MM.1S (cell line): ENCODE measurements at regions not wholly inside any gene's neighbourhood (a gene's known extent, or its start where the extent isn't known, plus 50 kb on each side); places are given as distances from the start of the nearest gene placed in this dataset.

Experiments
- DNase-seq: peaks from one replicate; pipeline ENCODE4 v3.0.0-alpha.2; 2015
- H2AFZ ChIP-seq: fragments of 300-600 bp; sonication (generic); 2 replicates; pipeline ENCODE4 v1.6.0; 2016; ENCODE audit warnings: antibody characterized with exemption, low read length
- H3F3A ChIP-seq: fragments of 300-600 bp; sonication (generic); 2 replicates; pipeline ENCODE4 v1.6.1; 2016; ENCODE audit warnings: mild to moderate bottlenecking, antibody characterized with exemption, low read length, moderate library complexity, mixed read lengths; ENCODE audit not compliant: insufficient read depth
- H3K27ac ChIP-seq: fragments of 300-600 bp; sonication (generic); 2 replicates; pipeline ENCODE4 v1.5.1; 2016; ENCODE audit warnings: mild to moderate bottlenecking, low read length
- H3K27me3 ChIP-seq: fragments of 300-600 bp; sonication (generic); replicated peaks from 2 replicates; pipeline ENCODE4 v1.6.0; 2016; ENCODE audit warnings: low read length; ENCODE audit not compliant: insufficient read depth
- H3K36me3 ChIP-seq: fragments of 300-600 bp; sonication (generic); replicated peaks from 2 replicates; pipeline ENCODE4 v1.6.1; 2016; ENCODE audit warnings: mild to moderate bottlenecking, low read length, mixed read lengths; ENCODE audit not compliant: insufficient read depth
- H3K4me1 ChIP-seq: fragments of 300-600 bp; sonication (generic); 2 replicates; pipeline ENCODE4 v1.6.1; 2016; ENCODE audit warnings: low read length, mixed read lengths
- H3K4me2 ChIP-seq: fragments of 300-600 bp; sonication (generic); 2 replicates; pipeline ENCODE4 v1.6.0; 2016; ENCODE audit warnings: low read depth, low read length
- H3K4me3 ChIP-seq: fragments of 300-600 bp; sonication (generic); 2 replicates; pipeline ENCODE4 v1.5.1; 2016; ENCODE audit warnings: low read length, mixed read lengths
- H3K79me2 ChIP-seq: fragments of 300-600 bp; sonication (generic); 2 replicates; pipeline ENCODE4 v1.6.1; 2016; ENCODE audit warnings: mixed run types, low read length, mixed read lengths
- H3K9ac ChIP-seq: fragments of 300-600 bp; sonication (generic); 2 replicates; pipeline ENCODE4 v1.6.1; 2016; ENCODE audit warnings: low read length, mixed read lengths
- H3K9me2 ChIP-seq: fragments of 300-600 bp; sonication (generic); replicated peaks from 2 replicates; pipeline ENCODE4 v1.6.1; 2016; ENCODE audit warnings: mild to moderate bottlenecking, low read length, mixed read lengths; ENCODE audit not compliant: insufficient read depth
- H3K9me3 ChIP-seq: fragments of 300-600 bp; sonication (generic); replicated peaks from 2 replicates; pipeline ENCODE4 v1.6.1; 2016; ENCODE audit warnings: mild to moderate bottlenecking, low read length, mixed read lengths; ENCODE audit not compliant: insufficient read depth
- H4K20me1 ChIP-seq: fragments of 300-600 bp; sonication (generic); 2 replicates; pipeline ENCODE4 v1.6.1; 2016; ENCODE audit warnings: mild to moderate bottlenecking, low read length, moderate library complexity, mixed read lengths; ENCODE audit not compliant: insufficient read depth
- EZH2 ChIP-seq: fragments of 300-600 bp; sonication (generic); optimal IDR thresholded peaks from 2 replicates; pipeline ENCODE3; 2017; ENCODE audit warnings: low read depth, mild to moderate bottlenecking, antibody characterized with exemption, low read length, mixed read lengths
- EZH2phosphoT487 ChIP-seq: fragments of 300-600 bp; sonication (generic); IDR thresholded peaks from 2 replicates; pipeline ENCODE4 v1.6.1; 2018; ENCODE audit warnings: antibody characterized with exemption, low read length
- TF ChIP-seq, protein P1 (sequence below): fragments of 300-600 bp; sonication (generic); IDR thresholded peaks from 2 replicates; pipeline ENCODE4 v1.5.1; 2016; ENCODE audit warnings: antibody characterized with exemption, low read length, mixed read lengths

DNA sequence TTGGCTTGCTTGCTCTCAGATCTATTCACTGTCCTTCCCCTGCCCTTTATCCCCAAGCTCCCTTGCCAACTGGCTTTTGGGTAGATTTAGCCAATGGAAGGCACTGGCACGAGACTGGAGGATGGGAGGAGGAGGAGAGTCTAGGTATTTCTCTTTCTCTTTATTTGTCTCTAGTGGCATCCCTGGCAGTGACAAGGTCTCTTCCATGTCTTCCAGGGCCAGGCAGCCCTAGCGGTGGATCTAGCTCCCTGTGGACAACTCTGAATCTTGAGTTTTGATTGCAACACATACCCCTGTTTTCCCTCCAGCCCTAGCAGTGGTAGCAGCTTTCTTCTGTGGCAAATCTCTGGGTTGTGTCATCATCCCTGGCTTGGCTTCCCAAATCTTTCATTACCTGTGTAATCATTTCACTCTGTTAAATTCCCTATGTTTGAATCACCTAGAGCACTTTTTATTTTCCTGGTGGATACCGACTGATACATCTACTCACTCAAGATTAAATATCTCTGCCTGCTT lies 171.1 kb upstream of the IRX6 start:
- H3K4me3 ChIP-seq = no peak overlapping the region
- no peaks in the 10 kb centered on the region for H3K27me3 ChIP-seq
- no peak overlapping the region for H3K4me2 ChIP-seq
- DNase-seq = no peak
- no peaks in the 10 kb centered on the region for H3K79me2 ChIP-seq
- H3F3A ChIP-seq = no peaks in the 10 kb centered on the region
- H3K36me3 ChIP-seq = no peaks in the 10 kb centered on the region
- H4K20me1 ChIP-seq = no peaks in the 10 kb centered on the region
- H3K9ac ChIP-seq = no peak overlapping the region
- H2AFZ ChIP-seq = no peak overlapping the region
- no peaks in the 10 kb centered on the region for H3K9me3 ChIP-seq
- TF ChIP-seq EZH2 (no peak), EZH2phosphoT487 (no peak)
- TF ChIP-seq, protein P1, sequence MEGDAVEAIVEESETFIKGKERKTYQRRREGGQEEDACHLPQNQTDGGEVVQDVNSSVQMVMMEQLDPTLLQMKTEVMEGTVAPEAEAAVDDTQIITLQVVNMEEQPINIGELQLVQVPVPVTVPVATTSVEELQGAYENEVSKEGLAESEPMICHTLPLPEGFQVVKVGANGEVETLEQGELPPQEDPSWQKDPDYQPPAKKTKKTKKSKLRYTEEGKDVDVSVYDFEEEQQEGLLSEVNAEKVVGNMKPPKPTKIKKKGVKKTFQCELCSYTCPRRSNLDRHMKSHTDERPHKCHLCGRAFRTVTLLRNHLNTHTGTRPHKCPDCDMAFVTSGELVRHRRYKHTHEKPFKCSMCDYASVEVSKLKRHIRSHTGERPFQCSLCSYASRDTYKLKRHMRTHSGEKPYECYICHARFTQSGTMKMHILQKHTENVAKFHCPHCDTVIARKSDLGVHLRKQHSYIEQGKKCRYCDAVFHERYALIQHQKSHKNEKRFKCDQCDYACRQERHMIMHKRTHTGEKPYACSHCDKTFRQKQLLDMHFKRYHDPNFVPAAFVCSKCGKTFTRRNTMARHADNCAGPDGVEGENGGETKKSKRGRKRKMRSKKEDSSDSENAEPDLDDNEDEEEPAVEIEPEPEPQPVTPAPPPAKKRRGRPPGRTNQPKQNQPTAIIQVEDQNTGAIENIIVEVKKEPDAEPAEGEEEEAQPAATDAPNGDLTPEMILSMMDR = no peak
- no peak overlapping the region for H3K27ac ChIP-seq
- no peaks in the 10 kb centered on the region for H3K9me2 ChIP-seq
- no peaks in the 10 kb centered on the region for H3K4me1 ChIP-seq

GRCh38 chr16:55154262-55154661 lies 169.7 kb upstream of the IRX6 start:
- no peaks in the 10 kb centered on the region for H3F3A ChIP-seq
- no peaks in the 10 kb centered on the region for H3K4me1 ChIP-seq
- H3K4me3 ChIP-seq = no peak overlapping the region
- H3K36me3 ChIP-seq = no peaks in the 10 kb centered on the region
- no peaks in the 10 kb centered on the region for H3K27me3 ChIP-seq
- DNase-seq = no peak
- no peak overlapping the region for H2AFZ ChIP-seq
- H3K27ac ChIP-seq = no peak overlapping the region
- no peaks in the 10 kb centered on the region for H3K9me2 ChIP-seq
- no peaks in the 10 kb centered on the region for H3K79me2 ChIP-seq
- H4K20me1 ChIP-seq = no peaks in the 10 kb centered on the region
- no peak overlapping the region for H3K9ac ChIP-seq
- H3K9me3 ChIP-seq = no peaks in the 10 kb centered on the region
- TF ChIP-seq, protein P1 = no peak
- TF ChIP-seq EZH2phosphoT487 (no peak), EZH2 (no peak)
- no peak overlapping the region for H3K4me2 ChIP-seq

GRCh38 chr16:55154956-55155355 lies 169.0 kb upstream of the IRX6 start:
- Histone ChIP-seq H3K9me2 (no peaks in the 10 kb centered on the region), H3K9me3 (no peaks in the 10 kb centered on the region), H2AFZ (no peak overlapping the region), H3K4me1 (no peaks in the 10 kb centered on the region), H3K79me2 (no peaks in the 10 kb centered on the region), H3K9ac (no peak overlapping the region), H3F3A (no peaks in the 10 kb centered on the region), H3K27ac (no peak overlapping the region), H3K36me3 (no peaks in the 10 kb centered on the region), H3K27me3 (no peaks in the 10 kb centered on the region), H3K4me3 (no peak overlapping the region), H4K20me1 (no peaks in the 10 kb centered on the region), H3K4me2 (no peak overlapping the region)
- no peak for DNase-seq
- no peak for TF ChIP-seq EZH2

DNA sequence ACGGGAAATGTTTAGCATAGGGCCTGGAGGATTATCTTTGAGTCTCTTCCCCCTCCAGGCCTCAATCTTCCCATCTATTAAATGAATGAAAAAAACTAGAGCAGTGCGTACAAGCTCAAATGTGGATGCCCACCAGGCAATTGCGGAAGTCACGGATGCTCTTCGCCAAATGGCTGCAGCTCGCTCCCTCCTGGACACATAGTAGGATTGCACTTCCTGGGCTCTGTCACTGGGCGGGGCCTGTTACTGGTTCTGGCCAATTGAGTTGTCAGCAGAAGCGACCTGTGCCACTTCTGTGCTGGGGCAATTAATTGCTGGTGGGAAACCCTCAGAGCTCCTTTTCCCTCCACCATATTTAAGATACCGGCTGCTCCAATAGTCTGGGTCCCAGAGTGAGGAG lies 168.2 kb upstream of the IRX6 start:
- no peaks in the 10 kb centered on the region for H3K27me3 ChIP-seq
- no peaks in the 10 kb centered on the region for H4K20me1 ChIP-seq
- DNase-seq = no peak
- no peaks in the 10 kb centered on the region for H3K9me3 ChIP-seq
- no peak overlapping the region for H3K4me2 ChIP-seq
- no peaks in the 10 kb centered on the region for H3K79me2 ChIP-seq
- H3K27ac ChIP-seq = no peak overlapping the region
- TF ChIP-seq EZH2phosphoT487 = no peak
- no peak for TF ChIP-seq EZH2
- TF ChIP-seq, protein P1 = no peak
- no peaks in the 10 kb centered on the region for H3F3A ChIP-seq
- H3K9me2 ChIP-seq = no peaks in the 10 kb centered on the region
- H2AFZ ChIP-seq = no peak overlapping the region
- no peak overlapping the region for H3K4me3 ChIP-seq
- H3K4me1 ChIP-seq = no peaks in the 10 kb centered on the region
- no peaks in the 10 kb centered on the region for H3K36me3 ChIP-seq
- no peak overlapping the region for H3K9ac ChIP-seq
